IMR-90 (cell line): ENCODE measurements at regions not wholly inside any gene's neighbourhood (a gene's known extent, or its start where the extent isn't known, plus 50 kb on each side); places are given as distances from the start of the nearest gene placed in this dataset.

ENCODE experiments used
- ATAC-seq: fragments of 200-7000 bp; cut with Tn5 transposase; 2 replicates; pipeline ENCODE4 v1.9.1; 2020; ENCODE audit warnings: low read depth, mild to moderate bottlenecking, moderate library complexity
- BruUV-seq: library from RNA; stranded (reverse); fragments of 400-500 nt; replicated peaks from 2 replicates; lab custom pipeline; 2021; lab: Mats Ljungman, UMichigan
- CTCF ChIA-PET: fragments of 300-600 bp; formaldehyde crosslinking; extraction: SDS; loops from one replicate; lab custom pipeline; 2021; ENCODE audit warnings: antibody characterized with exemption; lab: Yijun Ruan, JAX
- POLR2A ChIA-PET: fragments of 300-600 bp; sonication (Branson Sonifier 250); formaldehyde crosslinking; loops from one replicate; lab custom pipeline; 2022; ENCODE audit warnings: antibody characterized with exemption; ENCODE audit not compliant: unreplicated experiment; lab: Charles Lee
- DNase-seq: peaks from one replicate; pipeline ENCODE4 v3.0.0; 2013
- H2AFZ ChIP-seq: replicated peaks from 2 replicates; pipeline ENCODE3; 2013; ENCODE audit warnings: low read length, mild to moderate bottlenecking; ENCODE audit not compliant: poor library complexity
- H2AK5ac ChIP-seq: 2 replicates; pipeline ENCODE4 v1.6.1; 2013; ENCODE audit warnings: low read depth, low read length, inconsistent platforms
- H2AK9ac ChIP-seq: replicated peaks from 2 replicates; pipeline ENCODE3; 2013; ENCODE audit warnings: mild to moderate bottlenecking, low read depth, low read length, moderate library complexity; ENCODE audit not compliant: poor library complexity
- H2BK120ac ChIP-seq: 2 replicates; pipeline ENCODE4 v1.6.1; 2013; ENCODE audit warnings: low read depth, low read length, inconsistent platforms
- H2BK15ac ChIP-seq: 3 replicates; pipeline ENCODE4 v1.6.1; 2013; ENCODE audit warnings: low read depth, low read length, inconsistent platforms
- H2BK20ac ChIP-seq: 2 replicates; pipeline ENCODE4 v1.6.1; 2013; ENCODE audit warnings: low read depth, mild to moderate bottlenecking, inconsistent platforms, low read length, moderate library complexity
- H2BK5ac ChIP-seq: 2 replicates; pipeline ENCODE4 v1.6.1; 2013; ENCODE audit warnings: mild to moderate bottlenecking, low read depth, low read length, inconsistent platforms; ENCODE audit not compliant: poor library complexity, severe bottlenecking
- H3K14ac ChIP-seq: replicated peaks from 2 replicates; pipeline ENCODE4 v1.6.1; 2013; ENCODE audit warnings: low read depth, low read length, inconsistent platforms
- H3K18ac ChIP-seq: 2 replicates; pipeline ENCODE4 v1.6.1; 2013; ENCODE audit warnings: low read depth, low read length, control low read depth
- H3K23ac ChIP-seq: 2 replicates; pipeline ENCODE4 v1.6.1; 2013; ENCODE audit warnings: low read depth, low read length, inconsistent platforms
- H3K27ac ChIP-seq: 2 replicates; pipeline ENCODE4 v1.5.1; 2013; ENCODE audit warnings: mild to moderate bottlenecking, control low read depth, low read length; ENCODE audit not compliant: insufficient read depth
- H3K27me3 ChIP-seq: 2 replicates; pipeline ENCODE4 v1.6.1; 2013; ENCODE audit warnings: low read length; ENCODE audit not compliant: control insufficient read depth, insufficient read depth
- H3K36me3 ChIP-seq: 2 replicates; pipeline ENCODE4 v1.6.1; 2013; ENCODE audit warnings: low read length, mixed read lengths; ENCODE audit not compliant: control insufficient read depth, insufficient read depth
- H3K4ac ChIP-seq: 2 replicates; pipeline ENCODE4 v1.6.1; 2013; ENCODE audit warnings: low read depth, low read length, inconsistent platforms
- H3K4me1 ChIP-seq: 2 replicates; pipeline ENCODE4 v1.6.1; 2013; ENCODE audit warnings: low read length, mixed read lengths; ENCODE audit not compliant: control insufficient read depth, insufficient read depth
- H3K4me2 ChIP-seq: 2 replicates; pipeline ENCODE4 v1.6.1; 2013; ENCODE audit warnings: low read depth, mild to moderate bottlenecking, control low read depth, low read length, moderate library complexity
- H3K4me3 ChIP-seq: 2 replicates; pipeline ENCODE4 v1.5.1; 2013; ENCODE audit warnings: low read depth, mild to moderate bottlenecking, control low read depth, low read length, moderate library complexity; ENCODE audit not compliant: insufficient read depth
- H3K56ac ChIP-seq: 2 replicates; pipeline ENCODE4 v1.6.1; 2013; ENCODE audit warnings: low read length, inconsistent platforms; ENCODE audit not compliant: insufficient read depth; ENCODE audit errors: extremely low read depth
- H3K79me1 ChIP-seq, 2 experiments: 2 replicates each; pipeline ENCODE4 v1.6.1; 2013; ENCODE audit warnings: low read length in 2 of 2, inconsistent platforms in 1 of 2, low read depth in 1 of 2
- H3K9ac ChIP-seq: 2 replicates; pipeline ENCODE4 v1.6.1; 2013; ENCODE audit warnings: low read depth, low read length, control low read depth
- H3K9me1 ChIP-seq: 2 replicates; pipeline ENCODE4 v1.6.1; 2013; ENCODE audit warnings: low read length, inconsistent platforms; ENCODE audit not compliant: insufficient read depth
- H3K9me3 ChIP-seq: 2 replicates; pipeline ENCODE4 v1.6.1; 2013; ENCODE audit warnings: low read length; ENCODE audit not compliant: control insufficient read depth, insufficient read depth
- H4K20me1 ChIP-seq: 2 replicates; pipeline ENCODE4 v1.6.1; 2013; ENCODE audit warnings: low read length, inconsistent platforms; ENCODE audit not compliant: insufficient read depth
- H4K5ac ChIP-seq: 2 replicates; pipeline ENCODE4 v1.6.1; 2013; ENCODE audit warnings: mild to moderate bottlenecking, low read depth, low read length, control low read depth
- H4K8ac ChIP-seq, 2 experiments: 2 replicates each; pipeline ENCODE4 v1.6.1; 2013; ENCODE audit warnings: low read depth in 2 of 2, low read length in 2 of 2, control low read depth in 1 of 2, inconsistent platforms in 1 of 2
- H4K91ac ChIP-seq: 2 replicates; pipeline ENCODE4 v1.6.1; 2013; ENCODE audit warnings: low read depth, low read length, inconsistent platforms; ENCODE audit not compliant: insufficient read depth
- MAFK ChIP-seq: IDR thresholded peaks from 2 replicates; pipeline ENCODE4 v1.6.1; 2012; ENCODE audit warnings: low read depth, low read length, improper control_type of control experiment
- USF2 ChIP-seq: fragments of 150-350 bp; IDR thresholded peaks from 2 replicates; pipeline ENCODE4 v1.6.1; 2017; ENCODE audit warnings: mild to moderate bottlenecking, antibody characterized with exemption, low read length, low read depth
- WGBS, 2 experiments: methylation state at CpG; one replicate each; pipeline versions ENCODE4 v1.1.5 to v1.1.7; 2013; ENCODE audit warnings: missing lambda C conversion rate in 2 of 2; ENCODE audit not compliant: insufficient read length in 1 of 2; ENCODE audit errors: extremely low coverage in 2 of 2; 5-methylcytosine and 5-hydroxymethylcytosine counted together
- dilution Hi-C: fragments of 300-500 bp; cut with HindIII; formaldehyde crosslinking; loops from one replicate; pipeline ENCODE4 v1.14.3; 2018; ENCODE audit warnings: low sequenced_read_pairs; ENCODE audit not compliant: unreplicated experiment
- in situ Hi-C: fragments of 300-500 bp; cut with MboI; formaldehyde crosslinking; loops from 3 replicates; pipeline ENCODE4 v1.14.3; 2019; ENCODE audit warnings: low sequenced_read_pairs, inconsistent platforms, mixed read lengths
- intact Hi-C: fragments of 100-400 bp; cut with micrococcal nuclease; formaldehyde crosslinking; loops from 2 replicates; pipeline ENCODE4 v1.10.0; 2022

- TF ChIP-seq MAFK (peak; percentile 61), USF2 (no peak)
- H3K4ac ChIP-seq, result no peak overlapping the region
- in situ Hi-C loops, result no loop called here
- H2AFZ ChIP-seq, result no peak overlapping the region
- no peak for DNase-seq
- dilution Hi-C loops, result no loop called here
- no peak overlapping the region for H2AK5ac ChIP-seq
- POLR2A ChIA-PET, result no interaction called here
- no peak overlapping the region for H4K8ac ChIP-seq
- ATAC-seq, result no peak
- H3K27me3 ChIP-seq, result no peaks in the 10 kb centered on the region
- WGBS, 2 experiments, result no CpG with 5 or more reads among the region's 2 CpGs
- H3K4me2 ChIP-seq, result no peak overlapping the region
- H3K14ac ChIP-seq, result no peak overlapping the region
- no peak overlapping the region for H3K18ac ChIP-seq
- H3K56ac ChIP-seq, result no peak overlapping the region
- H3K4me3 ChIP-seq, result no peak overlapping the region
- intact Hi-C loops, result no loop called here
- BruUV-seq, result no TSS peak
- no peak overlapping the region for H2BK5ac ChIP-seq
- no peaks in the 10 kb centered on the region for H3K79me1 ChIP-seq
- CTCF ChIA-PET, result no interaction called here
- H3K9me1 ChIP-seq, result 0 out of 2 replicates have a peak, but pooled peaks cover 2% of the 10 kb centered on the region
- no peak overlapping the region for H2BK120ac ChIP-seq
- no peaks in the 10 kb centered on the region for H3K36me3 ChIP-seq
- H3K23ac ChIP-seq, result no peak overlapping the region
- H2BK15ac ChIP-seq, result no peak overlapping the region
- H3K27ac ChIP-seq, result no peak overlapping the region
- H4K20me1 ChIP-seq, result no peaks in the 10 kb centered on the region
- H4K91ac ChIP-seq, result no peak overlapping the region
- no peaks in the 10 kb centered on the region for H3K9me3 ChIP-seq
- H2AK9ac ChIP-seq, result no peak overlapping the region
- H4K5ac ChIP-seq, result no peak overlapping the region
- no peak overlapping the region for H3K9ac ChIP-seq
- no peak overlapping the region for H2BK20ac ChIP-seq
- H3K4me1 ChIP-seq, result no peaks in the 10 kb centered on the region; the same call in 1 of the 2 replicates
These were observed 110.7 kb upstream of the CITED2 start for GRCh38 chr6:139485185-139485584.
